Activated B cell treated with CpG ODN at 0.5 μM for 24 hours (primary cell): ENCODE measurements at regions not wholly inside any gene's neighbourhood (a gene's known extent, or its start where the extent isn't known, plus 50 kb on each side); places are given as distances from the start of the nearest gene placed in this dataset.

Experiments used
- ATAC-seq: fragments of 200-7000 bp; cut with Tn5 transposase; one replicate; pipeline ENCODE4 v1.10.0; 2021; ENCODE audit warnings: low read depth, mild to moderate bottlenecking, moderate library complexity
- CTCF ChIA-PET: fragments of 350-600 bp; sonication (Branson Sonifier 250); formaldehyde crosslinking; loops from one replicate; lab custom pipeline; 2021; ENCODE audit warnings: antibody characterized with exemption; lab: Charles Lee
- POLR2A ChIA-PET: fragments of 350-600 bp; sonication (Branson Sonifier 250); formaldehyde crosslinking; loops from one replicate; lab custom pipeline; 2021; ENCODE audit warnings: antibody characterized with exemption; lab: Charles Lee
- DNase-seq: peaks from one replicate; pipeline ENCODE4 v3.0.0; 2022
- H3K27ac Mint-ChIP-seq: one replicate; pipeline ENCODE4 v1.8.0; 2020; ENCODE audit warnings: mixed read lengths
- H3K27me3 Mint-ChIP-seq: one replicate; pipeline ENCODE4 v1.8.0; 2021; ENCODE audit warnings: mixed read lengths
- H3K36me3 Mint-ChIP-seq: one replicate; pipeline ENCODE4 v1.8.0; 2021; ENCODE audit warnings: low read depth, mixed read lengths
- H3K4me1 Mint-ChIP-seq: one replicate; pipeline ENCODE4 v1.8.0; 2021; ENCODE audit warnings: mixed read lengths
- H3K4me3 Mint-ChIP-seq: one replicate; pipeline ENCODE4 v1.8.0; 2020; ENCODE audit warnings: mild to moderate bottlenecking, mixed read lengths
- H3K9me3 Mint-ChIP-seq: one replicate; pipeline ENCODE4 v1.8.0; 2020; ENCODE audit warnings: mixed read lengths
- intact Hi-C: fragments of 100-400 bp; cut with micrococcal nuclease; formaldehyde crosslinking; loops from one replicate; pipeline ENCODE4 v1.15.1; 2024
- TF ChIP-seq, protein P1 (sequence below): fragments of 200-600 bp; IDR thresholded peaks from one replicate; pipeline ENCODE4 v1.8.0; 2022; ENCODE audit warnings: antibody characterized with exemption, mild to moderate bottlenecking

DNA sequence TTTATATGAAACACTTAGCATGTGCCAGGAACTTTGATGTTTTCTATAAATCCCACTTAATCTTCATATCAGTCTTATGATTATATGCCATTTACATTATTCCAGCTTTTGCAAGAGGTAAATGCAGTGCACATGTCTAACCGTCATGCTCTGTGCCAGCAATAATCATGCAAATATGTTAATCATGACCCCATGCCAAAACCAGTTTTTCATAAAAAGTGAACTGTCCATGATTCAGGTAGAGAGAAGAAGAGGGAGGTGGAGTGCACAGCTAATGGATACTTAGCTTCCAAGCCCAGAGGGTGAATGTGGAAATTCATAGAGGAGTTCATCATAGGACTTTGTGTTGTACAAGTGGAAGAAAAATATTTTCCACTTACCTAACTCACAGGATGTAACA is 458.4 kb downstream of the TBC1D4 start:
- Mint-ChIP-seq H3K27ac (no peak overlapping the region), H3K36me3 (no peaks in the 10 kb centered on the region), H3K27me3 (no peaks in the 10 kb centered on the region), H3K4me3 (no peak overlapping the region), H3K4me1 (no peaks in the 10 kb centered on the region), H3K9me3 (peaks cover 3% of the 10 kb centered on the region)
- ATAC-seq (no peak), DNase-seq (no peak)
- TF ChIP-seq, protein P1, sequence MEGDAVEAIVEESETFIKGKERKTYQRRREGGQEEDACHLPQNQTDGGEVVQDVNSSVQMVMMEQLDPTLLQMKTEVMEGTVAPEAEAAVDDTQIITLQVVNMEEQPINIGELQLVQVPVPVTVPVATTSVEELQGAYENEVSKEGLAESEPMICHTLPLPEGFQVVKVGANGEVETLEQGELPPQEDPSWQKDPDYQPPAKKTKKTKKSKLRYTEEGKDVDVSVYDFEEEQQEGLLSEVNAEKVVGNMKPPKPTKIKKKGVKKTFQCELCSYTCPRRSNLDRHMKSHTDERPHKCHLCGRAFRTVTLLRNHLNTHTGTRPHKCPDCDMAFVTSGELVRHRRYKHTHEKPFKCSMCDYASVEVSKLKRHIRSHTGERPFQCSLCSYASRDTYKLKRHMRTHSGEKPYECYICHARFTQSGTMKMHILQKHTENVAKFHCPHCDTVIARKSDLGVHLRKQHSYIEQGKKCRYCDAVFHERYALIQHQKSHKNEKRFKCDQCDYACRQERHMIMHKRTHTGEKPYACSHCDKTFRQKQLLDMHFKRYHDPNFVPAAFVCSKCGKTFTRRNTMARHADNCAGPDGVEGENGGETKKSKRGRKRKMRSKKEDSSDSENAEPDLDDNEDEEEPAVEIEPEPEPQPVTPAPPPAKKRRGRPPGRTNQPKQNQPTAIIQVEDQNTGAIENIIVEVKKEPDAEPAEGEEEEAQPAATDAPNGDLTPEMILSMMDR, result no peak
- intact Hi-C loops, result no loop called here
- ChIA-PET CTCF (no interaction called here), POLR2A (no interaction called here)

DNA sequence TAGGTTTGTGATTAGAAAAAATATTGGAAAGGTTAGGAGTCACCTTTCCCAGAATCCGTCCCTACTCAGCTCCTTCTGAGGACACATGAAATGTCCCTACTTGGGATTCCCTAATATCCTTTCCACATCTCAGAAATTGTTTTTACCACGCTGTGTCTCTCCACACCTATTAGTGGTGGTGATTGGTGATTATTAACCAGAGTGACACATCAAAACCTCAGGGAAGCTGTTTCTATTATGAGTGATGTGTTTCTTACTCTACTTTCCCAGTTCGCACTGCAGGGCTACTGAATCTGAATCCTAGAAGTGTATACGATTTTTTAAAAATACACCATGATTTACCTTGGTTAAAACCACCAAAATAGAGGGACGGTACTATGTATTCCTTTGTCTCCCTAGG is 460.8 kb downstream of the TBC1D4 start:
- H3K27ac Mint-ChIP-seq, result no peak overlapping the region
- H3K4me3 Mint-ChIP-seq, result no peak overlapping the region
- H3K9me3 Mint-ChIP-seq, result peaks cover 3% of the 10 kb centered on the region
- TF ChIP-seq, protein P1, result no peak
- CTCF ChIA-PET, result no interaction called here
- no peaks in the 10 kb centered on the region for H3K4me1 Mint-ChIP-seq
- DNase-seq, result no peak
- no peaks in the 10 kb centered on the region for H3K36me3 Mint-ChIP-seq
- no peaks in the 10 kb centered on the region for H3K27me3 Mint-ChIP-seq
- no peak for ATAC-seq
- POLR2A ChIA-PET, result no interaction called here
- intact Hi-C loops, result no loop called here

DNA sequence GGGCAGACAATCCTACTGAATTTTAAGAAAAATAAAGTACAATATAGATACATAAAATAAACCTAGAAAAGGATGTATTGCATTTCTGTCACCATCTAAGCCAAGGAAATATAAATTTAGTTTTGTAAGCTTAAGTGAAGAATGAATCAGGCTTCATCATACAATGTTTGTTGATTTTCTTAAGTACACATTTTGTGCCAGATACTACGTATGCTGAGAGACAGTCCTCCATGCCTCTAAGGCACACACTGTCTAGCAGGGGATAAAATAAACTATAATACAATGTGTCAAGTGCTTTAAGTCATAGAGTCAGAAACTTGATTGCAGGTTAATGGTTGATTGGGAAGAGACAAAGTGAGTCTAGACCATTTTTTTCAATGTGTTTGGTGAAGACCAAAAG is 465.7 kb downstream of the TBC1D4 start:
- ATAC-seq (no peak), DNase-seq (no peak)
- TF ChIP-seq, protein P1, result no peak
- intact Hi-C loops, result no loop called here
- H3K4me3 Mint-ChIP-seq, result no peak overlapping the region
- H3K36me3 Mint-ChIP-seq, result no peaks in the 10 kb centered on the region
- peaks cover 3% of the 10 kb centered on the region for H3K9me3 Mint-ChIP-seq
- no peaks in the 10 kb centered on the region for H3K4me1 Mint-ChIP-seq
- no peaks in the 10 kb centered on the region for H3K27me3 Mint-ChIP-seq
- CTCF ChIA-PET, result no interaction called here
- H3K27ac Mint-ChIP-seq, result no peak overlapping the region
- POLR2A ChIA-PET, result no interaction called here

DNA sequence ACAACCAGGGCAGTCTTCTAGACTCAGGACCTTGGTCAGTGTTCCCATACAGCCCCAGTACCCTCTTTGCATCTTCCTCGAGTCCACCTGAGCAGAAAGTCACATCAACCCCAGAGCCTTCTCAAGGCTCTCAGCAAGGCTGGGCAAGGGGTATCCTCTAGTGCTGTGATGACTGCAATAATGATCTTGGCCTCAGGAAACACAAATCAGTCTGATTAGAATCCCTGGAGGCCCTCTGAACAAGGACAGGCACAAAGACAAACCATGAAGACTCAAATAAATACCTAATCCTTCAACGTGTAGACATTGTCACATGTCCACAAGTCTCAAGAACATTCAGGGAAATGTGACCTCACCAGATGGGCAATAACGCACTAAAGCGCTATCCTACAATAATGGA is 468.2 kb downstream of the TBC1D4 start:
- Mint-ChIP-seq H3K4me3 (no peak overlapping the region), H3K4me1 (no peaks in the 10 kb centered on the region)

DNA sequence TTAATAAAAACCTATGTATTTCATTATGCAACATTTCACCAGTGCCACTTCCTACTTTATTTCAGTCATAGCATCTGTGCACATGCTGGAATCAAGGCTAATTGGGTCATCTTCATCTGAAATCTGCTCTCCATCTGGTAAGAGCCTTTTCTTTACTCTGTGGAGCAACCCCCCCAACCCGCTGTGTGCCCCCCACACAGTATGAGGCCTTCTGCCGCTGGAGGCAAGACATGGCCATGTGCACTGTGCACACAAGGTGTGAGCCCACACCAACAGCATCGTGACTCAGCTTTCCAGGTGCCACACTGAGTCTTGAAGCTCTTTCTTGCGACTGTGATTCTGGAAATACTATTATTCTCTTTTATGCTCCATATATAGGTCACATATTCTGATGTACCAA is 471.0 kb downstream of the TBC1D4 start:
- ChIA-PET POLR2A (no interaction called here), CTCF (no interaction called here)
- Mint-ChIP-seq H3K9me3 (no peaks in the 10 kb centered on the region), H3K36me3 (no peaks in the 10 kb centered on the region), H3K27me3 (no peaks in the 10 kb centered on the region), H3K4me3 (no peak overlapping the region), H3K27ac (no peak overlapping the region), H3K4me1 (no peaks in the 10 kb centered on the region)
- TF ChIP-seq, protein P1, result no peak
- intact Hi-C loops, result no loop called here
- DNase-seq (no peak), ATAC-seq (no peak)

More for the DNA sequence above, 468.2 kb downstream of the TBC1D4 start:
- Mint-ChIP-seq H3K27ac (no peak overlapping the region), H3K36me3 (no peaks in the 10 kb centered on the region), H3K27me3 (no peaks in the 10 kb centered on the region), H3K9me3 (peaks cover 3% of the 10 kb centered on the region)
- TF ChIP-seq, protein P1, result no peak
- no peak for ATAC-seq
- CTCF ChIA-PET, result no interaction called here
- no peak for DNase-seq
- POLR2A ChIA-PET, result no interaction called here
- intact Hi-C loops, result no loop called here
